GM18505 (cell line): ENCODE measurements at regions not wholly inside any gene's neighbourhood (a gene's known extent, or its start where the extent isn't known, plus 50 kb on each side); places are given as distances from the start of the nearest gene placed in this dataset.
"Not testable (repeated sequence)": the region's sequence is repeated elsewhere in the genome, so short reads cannot be mapped to it uniquely, and the experiment has no call there.

Source experiments
- ATAC-seq: cut with Tn5 transposase; IDR thresholded peaks from one replicate; pipeline ENCODE4 v1.9.1; 2021; ENCODE audit not compliant: unreplicated experiment
- POLR2A ChIP-seq: IDR thresholded peaks from 4 replicates; pipeline ENCODE4 v1.6.1; 2011; ENCODE audit warnings: borderline replicate concordance; ENCODE audit not compliant: insufficient read depth, insufficient read length; ENCODE audit errors: extremely low read depth

DNA sequence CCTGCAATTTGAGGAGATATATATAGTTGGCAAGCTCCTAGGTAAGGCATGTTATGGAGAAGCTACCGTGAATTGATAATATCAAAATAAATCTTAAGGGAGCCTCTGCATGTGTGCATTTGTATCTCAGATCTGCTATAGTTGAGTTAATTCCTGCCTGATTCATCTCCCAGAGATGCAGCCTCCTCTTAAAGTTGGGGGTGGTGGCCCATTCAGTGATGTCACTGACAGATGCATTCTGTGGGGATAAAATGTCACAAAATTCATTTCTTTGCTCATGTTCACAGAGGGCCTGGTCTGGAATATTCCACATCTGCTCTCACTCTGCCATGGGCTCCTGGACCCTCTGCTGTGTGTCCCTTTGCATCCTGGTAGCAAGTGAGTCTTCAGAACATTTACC is 185.8 kb upstream of the PRSS1 start:
- no peak for ATAC-seq
- TF ChIP-seq POLR2A, result no peak

DNA sequence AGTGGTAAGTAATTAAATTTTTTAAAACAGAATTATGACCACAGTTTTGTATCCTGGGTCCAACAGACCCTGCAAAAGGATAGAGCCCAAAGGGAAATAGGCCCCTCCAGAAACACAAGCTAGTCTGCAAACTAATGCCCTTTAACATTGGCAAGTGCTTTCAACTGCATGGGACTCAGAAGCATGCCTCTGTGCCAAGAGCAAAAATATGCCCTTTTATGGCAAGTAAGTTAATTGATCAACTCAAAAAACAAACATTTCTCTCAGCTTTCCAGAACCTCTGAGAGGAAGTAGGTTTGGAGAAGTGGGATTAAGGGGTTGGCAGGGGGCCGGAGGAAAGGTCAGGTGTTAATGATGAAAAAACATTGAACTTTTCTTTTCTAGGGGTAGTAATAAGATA is 186.6 kb upstream of the PRSS1 start:
- TF ChIP-seq POLR2A, result no peak
- ATAC-seq, result no peak

- ATAC-seq, result not testable (repeated sequence)
These were observed 187.9 kb upstream of the PRSS1 start for GRCh38 chr7:142561396-142561795.

DNA sequence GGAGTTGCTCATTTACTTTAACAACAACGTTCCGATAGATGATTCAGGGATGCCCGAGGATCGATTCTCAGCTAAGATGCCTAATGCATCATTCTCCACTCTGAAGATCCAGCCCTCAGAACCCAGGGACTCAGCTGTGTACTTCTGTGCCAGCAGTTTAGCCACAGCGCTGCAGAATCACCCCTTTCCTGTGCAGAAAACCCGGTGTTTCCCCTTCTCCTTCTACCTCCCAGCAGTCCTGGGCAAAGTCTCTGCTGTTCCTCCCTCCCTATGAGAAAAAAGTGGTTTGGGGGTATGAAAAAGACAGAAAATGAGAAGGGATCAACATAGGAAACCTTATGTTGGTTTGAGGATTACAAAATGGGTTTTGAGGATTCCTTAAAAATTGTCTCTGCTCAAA is 188.5 kb upstream of the PRSS1 start:
- ATAC-seq, result not testable (repeated sequence)

DNA sequence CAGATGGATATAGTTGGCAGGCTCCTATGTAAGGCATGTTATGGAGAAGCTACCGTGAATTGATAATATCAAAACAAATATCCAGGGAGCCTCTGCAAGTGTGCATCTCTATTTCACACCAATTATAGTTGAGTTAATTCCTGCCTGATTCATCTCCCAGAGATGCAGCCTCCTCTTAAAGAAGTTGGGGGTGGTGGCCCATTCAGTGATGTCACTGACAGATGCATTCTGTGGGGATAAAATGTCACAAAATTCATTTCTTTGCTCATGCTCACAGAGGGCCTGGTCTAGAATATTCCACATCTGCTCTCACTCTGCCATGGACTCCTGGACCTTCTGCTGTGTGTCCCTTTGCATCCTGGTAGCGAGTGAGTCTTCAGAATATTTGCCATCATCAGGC is 189.1 kb upstream of the PRSS1 start:
- no peak for ATAC-seq
- TF ChIP-seq POLR2A, result no peak

GRCh38 chr7:142557971-142558582 is 191.2 kb upstream of the PRSS1 start:
- peak; percentile 83 for ATAC-seq
- no peak for TF ChIP-seq POLR2A

- ATAC-seq, result no peak
- TF ChIP-seq POLR2A, result no peak
These were observed 192.5 kb upstream of the PRSS1 start for GRCh38 chr7:142556740-142557139.

GRCh38 chr7:142554560-142555532 is 194.4 kb upstream of the PRSS1 start:
- ATAC-seq, result no peak

DNA sequence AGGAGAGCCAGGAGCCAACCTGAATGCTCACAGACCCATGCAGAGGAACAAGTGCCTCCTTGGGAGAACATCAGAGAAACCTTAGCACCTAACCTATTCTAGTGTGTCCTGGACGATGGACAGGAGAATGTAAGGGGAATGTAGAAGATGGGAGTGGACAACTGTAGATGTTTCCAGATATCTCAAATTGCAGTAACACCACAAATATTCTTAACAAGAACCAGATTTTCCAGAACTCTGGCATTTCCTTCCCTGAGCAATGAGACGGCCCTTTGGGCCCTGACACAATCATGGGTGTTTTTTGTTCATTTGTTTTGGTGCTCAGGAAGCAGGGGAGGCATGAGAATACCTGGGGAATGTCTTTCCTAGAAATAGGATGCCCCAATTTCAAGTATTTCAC is 196.1 kb upstream of the PRSS1 start:
- TF ChIP-seq POLR2A, result no peak
- no peak for ATAC-seq

More at GRCh38 chr7:142554560-142555532, 194.4 kb upstream of the PRSS1 start:
- no peak for TF ChIP-seq POLR2A

DNA sequence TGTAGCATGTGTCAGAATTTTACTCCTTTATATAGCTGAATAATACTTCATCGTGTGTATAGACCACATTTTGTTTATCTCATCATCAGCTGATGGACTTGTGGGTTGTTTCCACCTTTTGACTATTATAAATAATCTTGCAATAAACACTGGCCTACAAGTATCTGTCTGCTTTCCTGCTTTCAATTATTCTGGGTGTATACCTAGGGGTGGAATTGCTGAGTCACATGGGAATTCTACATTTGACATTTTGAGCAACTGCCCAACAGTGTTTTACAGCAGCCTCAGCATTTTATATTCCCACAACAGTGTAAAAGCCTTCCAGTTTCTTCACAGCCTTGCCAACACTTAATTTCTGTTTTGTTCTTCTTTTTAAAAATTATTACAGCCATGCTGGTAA is 200.3 kb upstream of the PRSS1 start:
- TF ChIP-seq POLR2A, result no peak
- ATAC-seq, result no peak

GRCh38 chr7:142546452-142546851 is 202.8 kb upstream of the PRSS1 start:
- ATAC-seq, result no peak
- TF ChIP-seq POLR2A, result no peak

- no peak for TF ChIP-seq POLR2A
- ATAC-seq, result no peak
These were observed 206.3 kb upstream of the PRSS1 start for GRCh38 chr7:142542942-142543341.

- no peak for TF ChIP-seq POLR2A
These were observed 207.2 kb upstream of the PRSS1 start for GRCh38 chr7:142542105-142542504.

GRCh38 chr7:142540371-142540770 is 208.9 kb upstream of the PRSS1 start:
- no peak for ATAC-seq

More at GRCh38 chr7:142542105-142542504, 207.2 kb upstream of the PRSS1 start:
- ATAC-seq, result no peak

GRCh38 chr7:142539901-142540300 is 209.4 kb upstream of the PRSS1 start:
- ATAC-seq, result no peak
- no peak for TF ChIP-seq POLR2A

More at GRCh38 chr7:142540371-142540770, 208.9 kb upstream of the PRSS1 start:
- TF ChIP-seq POLR2A, result no peak

DNA sequence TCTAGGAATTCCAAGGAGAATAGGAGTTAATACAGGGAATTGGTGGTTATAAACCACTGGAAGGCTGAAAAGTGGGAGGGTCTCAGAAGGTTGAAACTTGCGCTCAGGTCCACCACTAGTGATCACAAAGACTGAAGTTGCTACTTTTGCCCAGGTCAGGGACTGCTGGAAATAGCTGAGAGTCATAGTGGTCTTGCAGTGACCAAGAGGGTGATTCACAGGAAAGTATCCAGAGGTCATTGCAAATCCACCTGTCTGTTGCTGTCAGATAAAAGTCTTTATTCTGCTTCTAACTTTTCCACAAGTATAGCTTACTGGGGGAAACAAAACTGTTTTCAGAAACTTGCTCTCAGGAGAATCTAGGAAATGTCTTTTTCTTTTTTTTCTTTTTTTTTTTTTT is 211.5 kb upstream of the PRSS1 start:
- TF ChIP-seq POLR2A, result no peak
- no peak for ATAC-seq
